Thyroid gland (tissue), 4 donors: ENCODE measurements at regions not wholly inside any gene's neighbourhood (a gene's known extent, or its start where the extent isn't known, plus 50 kb on each side); places are given as distances from the start of the nearest gene placed in this dataset.

Experiments used
- DNase-seq, 2 donors: peaks; one replicate each; pipeline ENCODE4 v3.0.0-alpha.2; 2019
- H3K27ac ChIP-seq, 3 donors: fragments of 200-600 bp; sonication (generic); 1 replicate in 2 of 3; 2 replicates in 1 of 3; pipeline ENCODE4 v1.5.1; 2016 to 2019; ENCODE audit warnings: mild to moderate bottlenecking in 1 of 3, moderate library complexity in 1 of 3
- H3K27me3 ChIP-seq: fragments of 200-600 bp; sonication (generic); one replicate; pipeline ENCODE4 v1.5.1; 2019
- H3K36me3 ChIP-seq, 2 donors: fragments of 200-600 bp; sonication (generic); one replicate each; pipeline ENCODE4 v1.5.1; 2016 to 2019
- H3K4me1 ChIP-seq, 2 donors: fragments of 200-600 bp; sonication (generic); one replicate each; pipeline ENCODE4 v1.5.1; 2017 to 2019
- H3K4me3 ChIP-seq, 3 donors: fragments of 200-600 bp; sonication (generic); replicated peaks in 1 of 3; 1 replicate in 2 of 3; 2 replicates in 1 of 3; pipeline ENCODE4 v1.5.1; 2016; ENCODE audit warnings: mild to moderate bottlenecking in 1 of 3
- H3K9me3 ChIP-seq: fragments of 200-600 bp; sonication (generic); one replicate; pipeline ENCODE4 v1.5.1; 2017
- CTCF ChIP-seq, 6 experiments: fragments of 200-600 bp in 3 of 6; fragments of 450-650 bp in 3 of 6; sonication (generic) in 3 of 6; IDR thresholded peaks; one replicate each; pipeline ENCODE4 v1.5.1; 2016 to 2019; ENCODE audit warnings: antibody characterized with exemption in 6 of 6, mild to moderate bottlenecking in 2 of 6, inconsistent platforms in 1 of 6, moderate library complexity in 1 of 6
- POLR2A ChIP-seq, 2 donors: fragments of 450-650 bp; IDR thresholded peaks; one replicate each; pipeline ENCODE4 v1.6.1; 2017; ENCODE audit warnings: antibody characterized with exemption in 2 of 2, mild to moderate bottlenecking in 2 of 2, moderate library complexity in 1 of 2
- WGBS, 2 donors: methylation state at CpG; one replicate each; pipeline ENCODE4 v1.1.5; 2017; 5-methylcytosine and 5-hydroxymethylcytosine counted together
- intact Hi-C: fragments of 100-400 bp; cut with DNase I; formaldehyde crosslinking; loops from one replicate; pipeline ENCODE4 v1.15.1; 2023

DNA sequence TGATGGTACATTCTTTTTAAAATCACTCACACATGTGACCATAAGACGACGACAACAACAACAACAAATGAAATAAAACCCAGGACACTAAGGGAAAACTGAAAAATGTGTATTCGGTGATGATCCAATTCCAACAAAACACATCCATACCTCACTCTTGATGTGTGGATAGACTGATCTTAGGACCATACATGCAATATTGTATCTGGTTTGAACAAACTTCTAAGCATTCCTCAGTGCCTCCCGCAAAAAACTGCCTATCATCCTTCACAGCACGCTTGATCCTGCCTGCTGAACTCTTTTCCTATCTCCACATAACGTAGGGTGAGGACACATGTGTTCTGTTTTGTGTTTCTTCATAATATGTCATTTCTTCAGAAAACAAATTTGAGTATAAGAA, 415.2 kb downstream of the KCTD12 start:
- DNase-seq, result no peak
- no peaks in the 10 kb centered on the region for H3K27me3 ChIP-seq
- H3K4me3 ChIP-seq, result no peak overlapping the region
- 89% methylated on average over 6 of the region's 6 CpGs for WGBS, 2 donors
- intact Hi-C loops, result loop anchor here (5.0 to 10.0 kb wide), 2 partner anchors 599 to 776 kb away; no protein-coding TSS in a partner anchor
- H3K9me3 ChIP-seq, result no peaks in the 10 kb centered on the region
- no peak overlapping the region for H3K27ac ChIP-seq
- H3K36me3 ChIP-seq, result no peaks in the 10 kb centered on the region
- no peak for TF ChIP-seq CTCF (IDR thresholded peaks at IDR 0.05)
- TF ChIP-seq POLR2A (IDR thresholded peaks at IDR 0.05), result no peak
- H3K4me1 ChIP-seq, result no peaks in the 10 kb centered on the region

- intact Hi-C loops, result no loop called here
- no peaks in the 10 kb centered on the region for H3K9me3 ChIP-seq
- no peak for TF ChIP-seq CTCF (IDR thresholded peaks at IDR 0.05)
- TF ChIP-seq POLR2A (IDR thresholded peaks at IDR 0.05), result no peak
Observed at GRCh38 chr13:76466043-76466442, 420.2 kb downstream of the KCTD12 start.

DNA sequence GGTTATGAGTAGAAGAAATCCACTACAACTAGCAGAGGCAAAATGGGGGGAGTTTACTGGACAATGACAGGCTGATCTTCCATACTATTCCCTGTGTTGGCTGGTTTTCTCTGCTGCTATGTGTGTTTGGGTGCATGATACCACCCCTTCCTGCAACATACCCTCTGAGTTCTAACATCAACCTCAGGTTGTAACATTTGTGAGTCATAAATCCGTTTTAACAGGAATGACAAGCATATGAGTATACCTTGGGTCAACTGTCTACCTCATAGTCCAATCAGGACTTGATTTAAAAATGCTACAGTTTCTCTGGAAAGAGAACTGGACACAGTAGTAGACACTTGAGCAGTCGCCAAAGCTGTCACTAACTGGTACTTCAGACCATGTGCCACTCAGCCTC, 422.9 kb downstream of the KCTD12 start:
- Histone ChIP-seq H3K4me1 (no peaks in the 10 kb centered on the region), H3K27me3 (no peaks in the 10 kb centered on the region), H3K4me3 (no peak overlapping the region), H3K36me3 (no peaks in the 10 kb centered on the region), H3K9me3 (no peaks in the 10 kb centered on the region), H3K27ac (no peak overlapping the region)
- DNase-seq, result no peak
- 92 to 93% methylated on average over 2 of the region's 2 CpGs for WGBS, 2 donors
- intact Hi-C loops, result no loop called here
- no peak for TF ChIP-seq CTCF (IDR thresholded peaks at IDR 0.05)
- no peak for TF ChIP-seq POLR2A (IDR thresholded peaks at IDR 0.05)

More at GRCh38 chr13:76466043-76466442, 420.2 kb downstream of the KCTD12 start:
- H3K4me3 ChIP-seq, result no peak overlapping the region
- H3K4me1 ChIP-seq, result no peaks in the 10 kb centered on the region
- no peak overlapping the region for H3K27ac ChIP-seq
- H3K36me3 ChIP-seq, result no peaks in the 10 kb centered on the region
- no peak for DNase-seq
- no peaks in the 10 kb centered on the region for H3K27me3 ChIP-seq
- 53 to 59% methylated on average over 1 of the region's 1 CpG for WGBS, 2 donors

DNA sequence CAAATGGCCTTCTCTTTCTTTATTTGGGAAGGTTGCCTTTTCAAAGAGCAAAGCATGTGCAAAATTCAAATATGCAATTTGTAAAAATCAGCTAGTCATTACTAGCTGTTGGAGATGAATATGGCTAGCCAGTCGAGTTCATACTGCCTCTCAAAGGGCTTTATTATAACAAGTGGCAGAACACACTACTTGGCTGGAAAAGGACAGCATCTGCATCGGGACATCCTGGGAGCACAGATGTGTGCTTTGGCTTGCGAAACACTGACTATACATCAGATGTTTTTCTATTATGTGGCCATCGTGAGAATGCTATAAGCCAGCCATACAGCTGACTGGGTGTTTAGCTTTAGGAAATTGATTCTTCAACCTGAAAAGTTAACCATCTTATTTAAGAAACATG, 424.2 kb downstream of the KCTD12 start:
- intact Hi-C loops, result no loop called here
- H3K4me3 ChIP-seq, result no peak overlapping the region
- H3K36me3 ChIP-seq, result no peaks in the 10 kb centered on the region
- 56 to 69% methylated on average over 4 of the region's 4 CpGs for WGBS, 2 donors
- H3K27me3 ChIP-seq, result no peaks in the 10 kb centered on the region
- H3K9me3 ChIP-seq, result no peaks in the 10 kb centered on the region
- H3K27ac ChIP-seq, result no peak overlapping the region
- DNase-seq, result no peak
- TF ChIP-seq POLR2A (IDR thresholded peaks at IDR 0.05) (no peak), CTCF (IDR thresholded peaks at IDR 0.05) (no peak)
- H3K4me1 ChIP-seq, result no peaks in the 10 kb centered on the region

DNA sequence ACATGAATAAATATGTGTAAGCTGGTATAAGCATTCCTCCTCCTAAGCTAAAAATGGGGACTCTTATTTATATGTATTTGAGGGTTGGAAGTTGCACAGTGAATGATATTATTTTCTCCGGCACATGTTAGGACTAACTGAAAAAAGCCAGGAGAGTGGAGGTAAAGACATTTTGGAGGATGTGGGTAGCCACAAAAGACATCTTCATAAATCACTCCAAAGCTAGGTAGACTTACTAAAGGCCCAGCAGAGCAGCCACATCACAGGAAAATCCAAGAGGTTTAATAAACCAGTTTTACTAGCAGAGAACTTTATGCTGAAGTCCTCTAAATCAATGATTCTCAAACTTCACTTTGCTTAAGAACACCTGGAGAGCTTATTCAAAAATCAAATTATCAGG, 424.7 kb downstream of the KCTD12 start:
- WGBS, 2 donors, result 90 to 93% methylated on average over 1 of the region's 1 CpG
- H3K4me3 ChIP-seq, result no peak overlapping the region
- no peaks in the 10 kb centered on the region for H3K9me3 ChIP-seq
- H3K36me3 ChIP-seq, result no peaks in the 10 kb centered on the region
- H3K27me3 ChIP-seq, result no peaks in the 10 kb centered on the region
- no peak for DNase-seq
- TF ChIP-seq CTCF (IDR thresholded peaks at IDR 0.05), result no peak
- no peak overlapping the region for H3K27ac ChIP-seq
- no peaks in the 10 kb centered on the region for H3K4me1 ChIP-seq
- intact Hi-C loops, result no loop called here
